SK-N-MC (cell line): ENCODE measurements at regions not wholly inside any gene's neighbourhood (a gene's known extent, or its start where the extent isn't known, plus 50 kb on each side); places are given as distances from the start of the nearest gene placed in this dataset.

ENCODE experiments used
- DNase-seq: peaks from one replicate; pipeline ENCODE4 v3.0.0-alpha.2; 2011; ENCODE audit warnings: low read depth, low spot score
- H3K27ac ChIP-seq: fragments of 200-600 bp; sonication (generic); 2 replicates; pipeline ENCODE4 v1.5.1; 2016; ENCODE audit warnings: mixed run types
- H3K36me3 ChIP-seq: fragments of 200-600 bp; sonication (generic); 2 replicates; pipeline ENCODE4 v1.6.1; 2017; ENCODE audit warnings: antibody characterized with exemption, low read length, mixed read lengths; ENCODE audit not compliant: insufficient read depth
- H3K4me3 ChIP-seq: fragments of 200-600 bp; sonication (generic); 2 replicates; pipeline ENCODE4 v1.5.1; 2016
- H3K9ac ChIP-seq: fragments of 200-600 bp; sonication (generic); 2 replicates; pipeline ENCODE4 v1.8.0; 2017; ENCODE audit warnings: mixed run types, mixed read lengths; ENCODE audit not compliant: insufficient read length
- H3K9me3 ChIP-seq: fragments of 200-600 bp; sonication (generic); 2 replicates; pipeline ENCODE4 v1.6.1; 2017; ENCODE audit warnings: low read depth, mild to moderate bottlenecking, antibody characterized with exemption, low read length, moderate library complexity, mixed read lengths
- EZH2 ChIP-seq: fragments of 200-600 bp; sonication (generic); IDR thresholded peaks from one replicate; pipeline ENCODE4 v1.6.1; 2017; ENCODE audit warnings: antibody characterized with exemption
- FOXP2 ChIP-seq: optimal IDR thresholded peaks from 2 replicates; pipeline ENCODE3; 2011; ENCODE audit warnings: mild to moderate bottlenecking, moderate library complexity; ENCODE audit not compliant: insufficient read depth; ENCODE audit errors: extremely low read length, control extremely low read depth
- POLR2AphosphoS5 ChIP-seq: IDR thresholded peaks from 2 replicates; pipeline ENCODE4 v1.6.1; 2012; ENCODE audit warnings: mild to moderate bottlenecking, low read depth, low read length, borderline replicate concordance

GRCh38 chr5:20615888-20616563, 628.0 kb upstream of the CDH18 start:
- DNase-seq = no peak
- H3K9ac ChIP-seq = no peak overlapping the region

DNA sequence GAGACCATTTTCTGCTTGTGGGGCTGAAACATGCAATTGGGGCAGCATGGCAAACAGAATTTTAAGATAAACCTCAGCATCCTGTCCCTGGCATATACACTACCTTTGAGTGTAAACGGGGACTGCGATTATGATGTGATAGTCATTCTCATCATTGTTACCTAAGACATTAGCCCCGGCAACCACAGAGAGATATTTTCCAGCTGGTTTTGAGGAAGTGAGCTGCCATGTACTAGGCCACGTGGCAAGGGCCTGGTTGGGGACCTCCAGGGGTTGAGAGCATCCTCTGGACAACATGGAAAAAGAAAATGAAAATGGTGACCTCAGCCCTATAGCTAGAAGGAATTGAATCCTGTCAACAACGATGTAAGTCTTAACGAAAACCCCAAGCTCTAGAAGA, 623.6 kb upstream of the CDH18 start:
- TF ChIP-seq POLR2AphosphoS5 (no peak), FOXP2 (no peak), EZH2 (no peak)
- DNase-seq = no peak
- no peak overlapping the region for H3K27ac ChIP-seq
- no peaks in the 10 kb centered on the region for H3K36me3 ChIP-seq
- no peak overlapping the region for H3K4me3 ChIP-seq
- H3K9me3 ChIP-seq = no peaks in the 10 kb centered on the region
- H3K9ac ChIP-seq = no peak overlapping the region

More at GRCh38 chr5:20615888-20616563, 628.0 kb upstream of the CDH18 start:
- Histone ChIP-seq H3K4me3 (no peak overlapping the region), H3K9me3 (no peaks in the 10 kb centered on the region), H3K36me3 (no peaks in the 10 kb centered on the region), H3K27ac (no peak overlapping the region)
- TF ChIP-seq POLR2AphosphoS5 (no peak), FOXP2 (no peak), EZH2 (no peak)

DNA sequence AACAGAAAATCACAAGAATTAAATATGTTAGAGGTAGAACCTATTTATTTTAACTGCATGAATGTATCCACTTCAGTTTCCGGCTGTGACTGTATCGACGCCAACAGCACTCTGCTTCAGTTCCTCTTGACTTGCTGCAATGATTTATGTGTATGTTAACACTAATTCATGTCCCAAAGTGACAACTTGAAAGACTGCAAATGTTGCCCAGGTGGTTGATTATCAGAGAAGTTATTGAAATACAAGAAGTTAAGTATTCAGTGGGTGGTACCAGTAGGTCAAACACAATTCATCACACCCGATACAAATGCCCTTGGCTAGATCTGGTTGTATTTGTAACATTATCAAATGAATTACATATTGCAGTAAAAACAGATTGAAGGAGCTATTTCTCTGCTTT, 622.7 kb upstream of the CDH18 start:
- no peak for DNase-seq
- no peak for TF ChIP-seq FOXP2
- TF ChIP-seq EZH2 = no peak
- no peak for TF ChIP-seq POLR2AphosphoS5
- Histone ChIP-seq H3K9ac (no peak overlapping the region), H3K4me3 (no peak overlapping the region), H3K27ac (no peak overlapping the region), H3K36me3 (no peaks in the 10 kb centered on the region), H3K9me3 (no peaks in the 10 kb centered on the region)

DNA sequence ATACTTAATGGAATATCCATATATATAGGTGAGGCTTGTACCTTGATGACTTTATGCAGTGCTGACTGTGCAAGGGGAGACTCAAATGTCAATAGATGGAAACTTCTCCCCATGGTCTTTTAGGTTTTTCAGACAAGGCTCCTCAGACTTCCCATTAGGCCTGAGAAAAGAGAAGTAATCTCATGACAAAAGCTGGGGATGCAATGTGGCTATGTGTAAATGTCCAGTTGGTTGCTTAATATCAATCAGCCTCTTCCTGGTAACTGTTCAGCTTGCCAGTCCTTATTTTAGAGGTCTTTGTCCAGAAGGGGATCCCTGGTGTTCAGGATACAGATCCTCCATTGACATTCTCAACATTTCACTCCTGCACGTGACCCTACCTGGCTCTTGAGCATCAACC, 621.1 kb upstream of the CDH18 start:
- Histone ChIP-seq H3K9ac (no peak overlapping the region), H3K27ac (no peak overlapping the region), H3K36me3 (no peaks in the 10 kb centered on the region), H3K4me3 (no peak overlapping the region), H3K9me3 (no peaks in the 10 kb centered on the region)
- no peak for DNase-seq
- TF ChIP-seq POLR2AphosphoS5 (no peak), FOXP2 (no peak), EZH2 (no peak)

DNA sequence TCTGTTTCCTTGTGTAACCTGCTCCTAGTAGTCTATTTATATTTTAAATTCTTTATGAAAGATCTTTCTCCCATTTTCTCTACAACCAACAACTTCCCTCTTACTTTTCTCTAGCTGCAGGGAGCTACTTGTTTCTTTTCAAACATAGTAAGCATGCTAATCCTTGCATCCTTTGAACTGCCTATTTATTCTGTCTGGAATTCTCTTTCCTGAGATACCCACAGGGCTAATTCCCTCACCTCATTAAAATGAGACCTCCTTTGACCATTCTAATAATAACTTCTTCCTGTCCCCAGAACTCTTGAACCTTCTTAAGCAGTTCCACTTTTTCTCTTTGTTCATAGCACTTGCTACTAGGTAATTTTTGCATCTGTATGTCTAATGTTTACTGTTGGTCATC, 620.6 kb upstream of the CDH18 start:
- no peak for TF ChIP-seq FOXP2
- Histone ChIP-seq H3K9me3 (no peaks in the 10 kb centered on the region), H3K36me3 (no peaks in the 10 kb centered on the region), H3K4me3 (no peak overlapping the region), H3K9ac (no peak overlapping the region), H3K27ac (no peak overlapping the region)
- DNase-seq = no peak

DNA sequence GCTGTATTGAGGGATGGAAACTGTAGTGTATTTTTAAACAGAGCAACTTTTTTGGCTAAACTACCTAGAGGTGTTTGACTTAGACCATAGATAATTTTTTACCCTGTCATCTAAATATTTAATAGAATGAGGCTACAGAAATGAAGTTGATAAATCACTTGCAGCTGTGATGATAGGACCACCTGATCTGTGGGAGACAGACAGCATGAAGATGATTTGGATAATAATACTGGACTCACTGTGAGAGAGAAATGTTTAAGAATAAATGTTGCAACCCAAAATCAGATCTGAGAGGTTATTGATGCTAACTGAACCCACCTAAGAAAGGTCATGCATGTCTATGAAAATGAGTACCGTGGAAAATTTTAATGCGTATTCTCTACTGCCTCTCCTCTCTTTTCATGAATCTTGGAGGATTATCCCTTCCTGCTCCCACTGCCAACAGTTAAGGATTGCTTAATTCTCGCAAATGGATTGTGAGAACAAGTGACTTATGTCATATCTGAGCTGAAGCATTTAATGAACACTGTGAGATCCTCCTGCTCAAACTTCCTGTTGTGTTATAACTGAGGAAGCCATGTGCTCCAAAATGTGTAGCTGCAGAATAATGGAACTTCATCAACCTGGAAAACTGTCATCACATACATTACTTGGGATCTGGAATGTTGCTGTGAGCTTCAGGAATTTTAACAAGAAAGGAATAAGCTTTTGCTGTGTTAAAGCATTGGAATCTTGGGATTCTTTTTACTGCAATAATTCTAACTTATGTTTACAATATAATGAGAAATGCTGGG, 617.9 kb upstream of the CDH18 start:
- H3K9me3 ChIP-seq = no peaks in the 10 kb centered on the region
- TF ChIP-seq FOXP2 (no peak), POLR2AphosphoS5 (no peak), EZH2 (no peak)
- H3K36me3 ChIP-seq = no peaks in the 10 kb centered on the region
- no peak overlapping the region for H3K27ac ChIP-seq
- no peak overlapping the region for H3K4me3 ChIP-seq
- DNase-seq = peak; percentile 5
- H3K9ac ChIP-seq = no peak overlapping the region

GRCh38 chr5:20604992-20605391, 617.0 kb upstream of the CDH18 start:
- H3K4me3 ChIP-seq = no peak overlapping the region
- no peaks in the 10 kb centered on the region for H3K36me3 ChIP-seq
- no peaks in the 10 kb centered on the region for H3K9me3 ChIP-seq
- DNase-seq = no peak
- H3K27ac ChIP-seq = no peak overlapping the region
- no peak for TF ChIP-seq EZH2
- TF ChIP-seq POLR2AphosphoS5 = no peak
- no peak for TF ChIP-seq FOXP2
- H3K9ac ChIP-seq = no peak overlapping the region

- Histone ChIP-seq H3K27ac (no peak overlapping the region), H3K4me3 (no peak overlapping the region), H3K36me3 (no peaks in the 10 kb centered on the region), H3K9ac (no peak overlapping the region), H3K9me3 (no peaks in the 10 kb centered on the region)
- TF ChIP-seq EZH2 (no peak), FOXP2 (no peak), POLR2AphosphoS5 (no peak)
- DNase-seq = no peak
Measured at GRCh38 chr5:20601678-20602100, 613.7 kb upstream of the CDH18 start.
